OCI-LY3 (cell line): ENCODE measurements at regions not wholly inside any gene's neighbourhood (a gene's known extent, or its start where the extent isn't known, plus 50 kb on each side); places are given as distances from the start of the nearest gene placed in this dataset.

ENCODE experiments used
- EZH2phosphoT487 ChIP-seq: fragments of 200-600 bp; shearing (Covaris generic); IDR thresholded peaks from 2 replicates; pipeline ENCODE4 v1.6.1; 2018; ENCODE audit warnings: antibody characterized with exemption, mixed run types, low read depth
- TF ChIP-seq, protein P1 (sequence below): fragments of 200-600, 300-600 bp; sonication (generic); IDR thresholded peaks from 2 replicates; pipeline ENCODE4 v1.5.1; 2014; ENCODE audit warnings: antibody characterized with exemption, low read length, low read depth

DNA sequence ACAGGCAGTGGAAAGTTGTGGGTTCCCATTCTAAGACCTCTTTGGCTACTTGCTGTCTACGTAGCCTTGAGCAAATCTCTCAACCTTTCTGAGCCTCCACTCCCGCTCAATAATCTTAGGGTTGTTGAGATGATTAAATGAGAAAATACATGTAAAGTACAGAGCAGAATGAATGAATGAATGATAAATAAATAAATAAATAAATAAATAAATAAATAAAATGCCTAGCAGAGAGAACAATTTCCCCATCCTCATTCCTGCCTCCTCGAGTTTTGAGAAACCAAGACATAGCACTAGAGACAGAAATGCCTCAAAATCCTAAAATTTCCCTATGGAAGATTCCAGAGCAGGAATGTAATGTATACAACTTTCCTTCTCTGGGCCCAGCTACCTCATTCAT lies 128.3 kb upstream of the RAD23B start:
- TF ChIP-seq, protein P1, sequence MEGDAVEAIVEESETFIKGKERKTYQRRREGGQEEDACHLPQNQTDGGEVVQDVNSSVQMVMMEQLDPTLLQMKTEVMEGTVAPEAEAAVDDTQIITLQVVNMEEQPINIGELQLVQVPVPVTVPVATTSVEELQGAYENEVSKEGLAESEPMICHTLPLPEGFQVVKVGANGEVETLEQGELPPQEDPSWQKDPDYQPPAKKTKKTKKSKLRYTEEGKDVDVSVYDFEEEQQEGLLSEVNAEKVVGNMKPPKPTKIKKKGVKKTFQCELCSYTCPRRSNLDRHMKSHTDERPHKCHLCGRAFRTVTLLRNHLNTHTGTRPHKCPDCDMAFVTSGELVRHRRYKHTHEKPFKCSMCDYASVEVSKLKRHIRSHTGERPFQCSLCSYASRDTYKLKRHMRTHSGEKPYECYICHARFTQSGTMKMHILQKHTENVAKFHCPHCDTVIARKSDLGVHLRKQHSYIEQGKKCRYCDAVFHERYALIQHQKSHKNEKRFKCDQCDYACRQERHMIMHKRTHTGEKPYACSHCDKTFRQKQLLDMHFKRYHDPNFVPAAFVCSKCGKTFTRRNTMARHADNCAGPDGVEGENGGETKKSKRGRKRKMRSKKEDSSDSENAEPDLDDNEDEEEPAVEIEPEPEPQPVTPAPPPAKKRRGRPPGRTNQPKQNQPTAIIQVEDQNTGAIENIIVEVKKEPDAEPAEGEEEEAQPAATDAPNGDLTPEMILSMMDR, result no peak
- TF ChIP-seq EZH2phosphoT487, result no peak
